ENCODE measurements at regions not wholly inside any gene's neighbourhood (a gene's known extent, or its start where the extent isn't known, plus 50 kb on each side); places are given as distances from the start of the nearest gene placed in this dataset.

DNA sequence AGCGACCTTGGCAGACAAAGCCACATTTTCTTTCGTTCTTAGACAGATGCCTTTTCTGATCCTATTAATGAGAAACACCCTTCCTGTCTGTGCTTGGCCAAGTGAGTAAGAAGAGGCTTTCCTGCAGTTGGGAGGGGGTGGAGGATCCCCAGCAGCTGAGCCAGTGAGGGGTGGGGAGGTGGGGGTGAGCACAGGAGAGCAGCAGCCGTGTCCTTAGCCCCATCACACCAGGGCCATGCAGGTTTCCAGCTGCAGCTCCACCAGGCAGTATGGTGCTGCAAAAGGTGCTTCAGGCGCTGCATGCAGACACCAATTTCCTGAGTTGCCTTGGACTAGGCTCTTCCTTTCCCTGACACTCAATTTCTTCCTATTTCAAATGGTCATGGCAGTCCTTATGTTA, 123.3 kb upstream of the SIX2 start:
- no peak overlapping the region for H3K4me3 ChIP-seq
- H3K27ac ChIP-seq = no peak overlapping the region
- ChIA-PET POLR2A (no interaction called here), CTCF (interaction anchor here (0.8 to 1.3 kb wide), 2 partner anchors 12 to 119 kb away, joined by 3 read pairs; no protein-coding TSS in a partner anchor)
- no peaks in the 10 kb centered on the region for H3K9me3 ChIP-seq
- H3K4me2 ChIP-seq = no peak overlapping the region
- ATAC-seq (no peak), FAIRE-seq (no peak), DNase-seq (ENCODE audit: low read depth in 1 of 2, low spot score in 1 of 2) (no peak)
- peaks cover 18% of the 10 kb centered on the region for H3K4me1 ChIP-seq
- no peak for TF ChIP-seq CBX8 (IDR thresholded peaks at IDR 0.05)
- TF ChIP-seq SREBF2 (IDR thresholded peaks at IDR 0.05) = no peak
- no peak for TF ChIP-seq ESRRA (IDR thresholded peaks at IDR 0.05; ENCODE audit: borderline replicate concordance, low read length)
- TF ChIP-seq FOXS1 (CRISPR knock-in tag; IDR thresholded peaks at IDR 0.05) = no peak
- TF ChIP-seq, protein P1, sequence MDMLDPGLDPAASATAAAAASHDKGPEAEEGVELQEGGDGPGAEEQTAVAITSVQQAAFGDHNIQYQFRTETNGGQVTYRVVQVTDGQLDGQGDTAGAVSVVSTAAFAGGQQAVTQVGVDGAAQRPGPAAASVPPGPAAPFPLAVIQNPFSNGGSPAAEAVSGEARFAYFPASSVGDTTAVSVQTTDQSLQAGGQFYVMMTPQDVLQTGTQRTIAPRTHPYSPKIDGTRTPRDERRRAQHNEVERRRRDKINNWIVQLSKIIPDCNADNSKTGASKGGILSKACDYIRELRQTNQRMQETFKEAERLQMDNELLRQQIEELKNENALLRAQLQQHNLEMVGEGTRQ (IDR thresholded peaks at IDR 0.05) = no peak
- no peak for TF ChIP-seq HOXB13 (CRISPR knock-in tag; IDR thresholded peaks at IDR 0.05; ENCODE audit: low read depth)
- no peak for TF ChIP-seq HOXA7 (CRISPR knock-in tag; IDR thresholded peaks at IDR 0.05)
- no peak for TF ChIP-seq EHMT2 (IDR thresholded peaks at IDR 0.05; ENCODE audit: low read depth)
- TF ChIP-seq, protein P2, sequence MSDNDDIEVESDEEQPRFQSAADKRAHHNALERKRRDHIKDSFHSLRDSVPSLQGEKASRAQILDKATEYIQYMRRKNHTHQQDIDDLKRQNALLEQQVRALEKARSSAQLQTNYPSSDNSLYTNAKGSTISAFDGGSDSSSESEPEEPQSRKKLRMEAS (IDR thresholded peaks at IDR 0.05) = no peak
- TF ChIP-seq, protein P3, sequence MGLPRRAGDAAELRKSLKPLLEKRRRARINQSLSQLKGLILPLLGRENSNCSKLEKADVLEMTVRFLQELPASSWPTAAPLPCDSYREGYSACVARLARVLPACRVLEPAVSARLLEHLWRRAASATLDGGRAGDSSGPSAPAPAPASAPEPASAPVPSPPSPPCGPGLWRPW (IDR thresholded peaks at IDR 0.05) = no peak
- no peak for TF ChIP-seq FOSL2 (IDR thresholded peaks at IDR 0.05)
- no peak for TF ChIP-seq FOSL2 (CRISPR knock-in tag; IDR thresholded peaks at IDR 0.05)
- no peak for TF ChIP-seq ZSCAN20 (CRISPR knock-in tag; IDR thresholded peaks at IDR 0.05)
- TF ChIP-seq, protein P4, sequence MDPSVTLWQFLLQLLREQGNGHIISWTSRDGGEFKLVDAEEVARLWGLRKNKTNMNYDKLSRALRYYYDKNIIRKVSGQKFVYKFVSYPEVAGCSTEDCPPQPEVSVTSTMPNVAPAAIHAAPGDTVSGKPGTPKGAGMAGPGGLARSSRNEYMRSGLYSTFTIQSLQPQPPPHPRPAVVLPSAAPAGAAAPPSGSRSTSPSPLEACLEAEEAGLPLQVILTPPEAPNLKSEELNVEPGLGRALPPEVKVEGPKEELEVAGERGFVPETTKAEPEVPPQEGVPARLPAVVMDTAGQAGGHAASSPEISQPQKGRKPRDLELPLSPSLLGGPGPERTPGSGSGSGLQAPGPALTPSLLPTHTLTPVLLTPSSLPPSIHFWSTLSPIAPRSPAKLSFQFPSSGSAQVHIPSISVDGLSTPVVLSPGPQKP (IDR thresholded peaks at IDR 0.05; ENCODE audit: low read depth, low read length) = no peak
- TF ChIP-seq MAFK (IDR thresholded peaks at IDR 0.05; ENCODE audit: partially characterized antibody) = no peak
- TF ChIP-seq NR3C1 (IDR thresholded peaks at IDR 0.05) = no peak
- TF ChIP-seq, protein P5, sequence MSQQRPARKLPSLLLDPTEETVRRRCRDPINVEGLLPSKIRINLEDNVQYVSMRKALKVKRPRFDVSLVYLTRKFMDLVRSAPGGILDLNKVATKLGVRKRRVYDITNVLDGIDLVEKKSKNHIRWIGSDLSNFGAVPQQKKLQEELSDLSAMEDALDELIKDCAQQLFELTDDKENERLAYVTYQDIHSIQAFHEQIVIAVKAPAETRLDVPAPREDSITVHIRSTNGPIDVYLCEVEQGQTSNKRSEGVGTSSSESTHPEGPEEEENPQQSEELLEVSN (IDR thresholded peaks at IDR 0.05; ENCODE audit: borderline replicate concordance, low read depth) = no peak
- TF ChIP-seq TFCP2L1 (CRISPR knock-in tag; IDR thresholded peaks at IDR 0.05) = no peak
- TF ChIP-seq, protein P6, sequence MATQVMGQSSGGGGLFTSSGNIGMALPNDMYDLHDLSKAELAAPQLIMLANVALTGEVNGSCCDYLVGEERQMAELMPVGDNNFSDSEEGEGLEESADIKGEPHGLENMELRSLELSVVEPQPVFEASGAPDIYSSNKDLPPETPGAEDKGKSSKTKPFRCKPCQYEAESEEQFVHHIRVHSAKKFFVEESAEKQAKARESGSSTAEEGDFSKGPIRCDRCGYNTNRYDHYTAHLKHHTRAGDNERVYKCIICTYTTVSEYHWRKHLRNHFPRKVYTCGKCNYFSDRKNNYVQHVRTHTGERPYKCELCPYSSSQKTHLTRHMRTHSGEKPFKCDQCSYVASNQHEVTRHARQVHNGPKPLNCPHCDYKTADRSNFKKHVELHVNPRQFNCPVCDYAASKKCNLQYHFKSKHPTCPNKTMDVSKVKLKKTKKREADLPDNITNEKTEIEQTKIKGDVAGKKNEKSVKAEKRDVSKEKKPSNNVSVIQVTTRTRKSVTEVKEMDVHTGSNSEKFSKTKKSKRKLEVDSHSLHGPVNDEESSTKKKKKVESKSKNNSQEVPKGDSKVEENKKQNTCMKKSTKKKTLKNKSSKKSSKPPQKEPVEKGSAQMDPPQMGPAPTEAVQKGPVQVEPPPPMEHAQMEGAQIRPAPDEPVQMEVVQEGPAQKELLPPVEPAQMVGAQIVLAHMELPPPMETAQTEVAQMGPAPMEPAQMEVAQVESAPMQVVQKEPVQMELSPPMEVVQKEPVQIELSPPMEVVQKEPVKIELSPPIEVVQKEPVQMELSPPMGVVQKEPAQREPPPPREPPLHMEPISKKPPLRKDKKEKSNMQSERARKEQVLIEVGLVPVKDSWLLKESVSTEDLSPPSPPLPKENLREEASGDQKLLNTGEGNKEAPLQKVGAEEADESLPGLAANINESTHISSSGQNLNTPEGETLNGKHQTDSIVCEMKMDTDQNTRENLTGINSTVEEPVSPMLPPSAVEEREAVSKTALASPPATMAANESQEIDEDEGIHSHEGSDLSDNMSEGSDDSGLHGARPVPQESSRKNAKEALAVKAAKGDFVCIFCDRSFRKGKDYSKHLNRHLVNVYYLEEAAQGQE (IDR thresholded peaks at IDR 0.05) = no peak
- no peak for TF ChIP-seq RCOR1 (IDR thresholded peaks at IDR 0.05; ENCODE audit: low read depth, low read length)
- 70% methylated on average over 4 of the region's 4 CpGs for WGBS (ENCODE audit: missing lambda C conversion rate)

DNA sequence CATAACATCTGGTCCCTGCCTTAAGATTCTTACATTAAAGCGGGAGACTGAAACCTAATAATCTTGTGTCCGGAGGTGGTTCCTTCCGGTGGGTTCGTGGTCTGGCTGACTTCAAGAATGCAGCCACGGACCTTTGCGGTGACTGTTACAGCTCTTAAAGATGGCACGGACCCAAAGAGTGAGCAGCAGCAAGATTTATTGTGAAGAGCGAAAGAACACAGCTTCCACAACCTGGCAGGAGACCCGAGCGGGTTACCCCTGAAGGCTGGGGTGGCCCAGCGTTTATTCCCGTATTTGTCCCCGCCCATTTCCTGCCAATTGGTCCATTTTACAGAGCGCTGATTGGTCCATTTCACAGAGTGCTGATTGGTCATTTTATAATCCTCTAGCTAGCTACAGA, 122.3 kb upstream of the SIX2 start:
- 81% methylated on average over 14 of the region's 14 CpGs for WGBS (ENCODE audit: missing lambda C conversion rate)
- FAIRE-seq = no peak

More for the DNA sequence above, 122.3 kb upstream of the SIX2 start:
- H3K4me3 ChIP-seq = no peak overlapping the region
- CTCF ChIA-PET = interaction anchor here (1.8 kb wide), 1 partner anchor 363 kb away, joined by 4 read pairs; no protein-coding TSS in a partner anchor
- H3K4me1 ChIP-seq = peaks cover 18% of the 10 kb centered on the region
- no peak overlapping the region for H3K27ac ChIP-seq
- TF ChIP-seq HOXA7 (CRISPR knock-in tag; IDR thresholded peaks at IDR 0.05) (no peak), MAFK (IDR thresholded peaks at IDR 0.05; ENCODE audit: partially characterized antibody) (peak; percentile 26)
- H3K9me3 ChIP-seq = no peaks in the 10 kb centered on the region
- no peak overlapping the region for H3K4me2 ChIP-seq
- POLR2A ChIA-PET = no interaction called here
- ATAC-seq = no peak
- no peak for DNase-seq (ENCODE audit: low read depth in 1 of 2, low spot score in 1 of 2)

Measured in A549 (cell line).